Mesendoderm (in vitro differentiated cells): ENCODE measurements at regions not wholly inside any gene's neighbourhood (a gene's known extent, or its start where the extent isn't known, plus 50 kb on each side); places are given as distances from the start of the nearest gene placed in this dataset. TPM values are rescaled to one million over a fixed set of nuclear protein-coding genes. Genes with fewer than 3 reads are reported as not detected.

Experiments
- small RNA-seq: library from polyadenylated mRNA; stranded (forward); fragments of <200 nt; extraction: miRNeasy Mini kit (QIAGEN cat#:217004); gene quantifications from one replicate; pipeline ENCODE3, GENCODE V24; 2013; ENCODE audit not compliant: insufficient read depth

Small RNAs in the stretch of these regions (small RNA-seq; reads per million reads assigned to genes)
- gene AC091895.1 (not detected), gene AC091912.1 (not detected), gene AC091912.2 (not detected), gene AC091932.2 (not detected), gene AC091932.4 (not detected), gene AC091953.1 (not detected), gene AC091953.2 (not detected), gene AC091953.3 (not detected), gene AC091953.5 (not detected), gene AC091965.3 (not detected), gene RNU1-76P (not detected)
